ENCODE measurements at regions not wholly inside any gene's neighbourhood (a gene's known extent, or its start where the extent isn't known, plus 50 kb on each side); places are given as distances from the start of the nearest gene placed in this dataset.

DNA sequence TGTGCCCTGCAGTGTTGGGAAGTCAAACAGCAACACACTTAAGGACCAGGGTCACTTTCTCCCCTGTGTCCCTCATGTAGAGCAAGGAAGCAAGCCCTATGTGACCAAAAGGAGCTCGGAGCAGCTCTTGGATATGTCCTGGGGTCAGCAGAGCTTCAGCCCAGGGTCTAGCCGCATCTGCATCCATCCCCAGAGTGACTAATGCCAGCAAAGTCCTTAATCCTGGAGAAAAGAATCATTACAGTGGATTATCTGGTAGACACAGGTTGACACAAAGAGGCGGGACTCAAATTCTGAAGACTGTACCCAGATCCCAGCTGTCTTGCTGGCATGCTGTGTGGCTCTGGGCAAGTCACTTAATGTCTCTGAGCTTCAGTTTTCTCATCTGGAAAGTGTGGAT lies 239.1 kb upstream of the PWP1 start:
- peaks cover 11% of the 10 kb centered on the region for H3K4me1 ChIP-seq (ENCODE audit: insufficient read depth, low read length)
- H3K36me3 ChIP-seq (ENCODE audit: insufficient read depth, low read length), result no peaks in the 10 kb centered on the region
- no peak overlapping the region for H2AFZ ChIP-seq (ENCODE audit: low read length)
- H3K4me2 ChIP-seq (ENCODE audit: insufficient read depth, low read length), result no peak overlapping the region
- H3K4me3 ChIP-seq (ENCODE audit: insufficient read depth, low read length), result no peak overlapping the region
- H3K27me3 ChIP-seq (ENCODE audit: insufficient read depth, low read length), result no peaks in the 10 kb centered on the region
- H4K20me1 ChIP-seq (ENCODE audit: insufficient read depth, low read length), result no peaks in the 10 kb centered on the region
- H3K79me2 ChIP-seq (ENCODE audit: insufficient read depth, low read length), result no peaks in the 10 kb centered on the region
- no peaks in the 10 kb centered on the region for H3K9me3 ChIP-seq (ENCODE audit: low read depth, low read length)
- no peak for DNase-seq (ENCODE audit: insufficient read length, low spot score, missing footprints)
- H3K27ac ChIP-seq (ENCODE audit: low read depth, low read length), result no peak overlapping the region
- TF ChIP-seq, protein P1, sequence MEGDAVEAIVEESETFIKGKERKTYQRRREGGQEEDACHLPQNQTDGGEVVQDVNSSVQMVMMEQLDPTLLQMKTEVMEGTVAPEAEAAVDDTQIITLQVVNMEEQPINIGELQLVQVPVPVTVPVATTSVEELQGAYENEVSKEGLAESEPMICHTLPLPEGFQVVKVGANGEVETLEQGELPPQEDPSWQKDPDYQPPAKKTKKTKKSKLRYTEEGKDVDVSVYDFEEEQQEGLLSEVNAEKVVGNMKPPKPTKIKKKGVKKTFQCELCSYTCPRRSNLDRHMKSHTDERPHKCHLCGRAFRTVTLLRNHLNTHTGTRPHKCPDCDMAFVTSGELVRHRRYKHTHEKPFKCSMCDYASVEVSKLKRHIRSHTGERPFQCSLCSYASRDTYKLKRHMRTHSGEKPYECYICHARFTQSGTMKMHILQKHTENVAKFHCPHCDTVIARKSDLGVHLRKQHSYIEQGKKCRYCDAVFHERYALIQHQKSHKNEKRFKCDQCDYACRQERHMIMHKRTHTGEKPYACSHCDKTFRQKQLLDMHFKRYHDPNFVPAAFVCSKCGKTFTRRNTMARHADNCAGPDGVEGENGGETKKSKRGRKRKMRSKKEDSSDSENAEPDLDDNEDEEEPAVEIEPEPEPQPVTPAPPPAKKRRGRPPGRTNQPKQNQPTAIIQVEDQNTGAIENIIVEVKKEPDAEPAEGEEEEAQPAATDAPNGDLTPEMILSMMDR (IDR thresholded peaks at IDR 0.05; ENCODE audit: extremely low read depth, low read depth, low read length), result no peak

DNA sequence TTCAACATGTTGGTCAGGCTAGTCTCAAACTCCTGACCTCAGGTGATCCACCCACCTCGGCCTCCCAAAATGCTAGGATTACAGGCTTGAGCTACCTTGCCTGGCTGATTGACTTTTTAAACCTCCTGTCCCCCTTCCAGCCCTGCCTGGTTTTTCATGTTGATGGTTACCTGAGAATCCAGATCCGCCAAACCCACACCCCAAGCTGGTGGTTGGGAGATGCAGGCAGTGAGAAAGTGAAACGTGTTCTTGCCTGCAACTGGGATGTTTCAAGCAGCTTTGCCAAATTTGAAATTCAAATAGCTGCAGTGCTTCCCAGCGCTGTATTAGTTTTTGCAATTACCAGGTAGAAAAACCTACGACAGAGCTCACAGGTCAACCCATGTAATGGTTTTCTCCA lies 238.3 kb upstream of the PWP1 start:
- no peak overlapping the region for H3K4me3 ChIP-seq (ENCODE audit: insufficient read depth, low read length)
- no peaks in the 10 kb centered on the region for H4K20me1 ChIP-seq (ENCODE audit: insufficient read depth, low read length)
- no peak overlapping the region for H3K27ac ChIP-seq (ENCODE audit: low read depth, low read length)
- H2AFZ ChIP-seq (ENCODE audit: low read length), result no peak overlapping the region
- TF ChIP-seq, protein P1 (IDR thresholded peaks at IDR 0.05; ENCODE audit: extremely low read depth, low read depth, low read length), result no peak
- H3K36me3 ChIP-seq (ENCODE audit: insufficient read depth, low read length), result no peaks in the 10 kb centered on the region
- DNase-seq (ENCODE audit: insufficient read length, low spot score, missing footprints), result no peak
- no peaks in the 10 kb centered on the region for H3K27me3 ChIP-seq (ENCODE audit: insufficient read depth, low read length)
- no peaks in the 10 kb centered on the region for H3K9me3 ChIP-seq (ENCODE audit: low read depth, low read length)
- H3K4me1 ChIP-seq (ENCODE audit: insufficient read depth, low read length), result peaks cover 4% of the 10 kb centered on the region
- H3K79me2 ChIP-seq (ENCODE audit: insufficient read depth, low read length), result no peaks in the 10 kb centered on the region
- H3K4me2 ChIP-seq (ENCODE audit: insufficient read depth, low read length), result no peak overlapping the region

DNA sequence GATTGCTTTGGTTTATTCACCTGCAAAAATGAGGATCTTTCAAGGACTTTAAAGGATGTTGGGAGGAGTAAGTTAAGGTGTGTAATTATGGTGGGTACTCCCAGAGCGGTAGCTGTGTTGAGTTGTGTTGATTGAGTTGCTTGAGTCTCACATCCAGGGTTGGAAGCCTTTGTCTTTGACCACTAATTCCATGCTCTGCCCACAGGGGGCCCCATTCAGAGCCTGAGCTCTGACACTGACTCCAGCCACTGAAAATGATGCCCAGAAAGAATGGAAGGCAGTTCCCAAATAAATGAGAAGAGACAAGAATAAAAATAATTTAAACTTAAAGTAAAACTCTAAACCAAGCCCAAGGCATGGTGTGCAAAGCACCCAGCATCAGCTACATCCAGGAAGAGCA lies 237.4 kb upstream of the PWP1 start:
- Histone ChIP-seq H3K79me2 (ENCODE audit: insufficient read depth, low read length) (no peaks in the 10 kb centered on the region), H3K27me3 (ENCODE audit: insufficient read depth, low read length) (no peaks in the 10 kb centered on the region), H3K4me2 (ENCODE audit: insufficient read depth, low read length) (no peak overlapping the region), H3K4me3 (ENCODE audit: insufficient read depth, low read length) (no peak overlapping the region), H3K27ac (ENCODE audit: low read depth, low read length) (no peak overlapping the region), H3K9me3 (ENCODE audit: low read depth, low read length) (no peaks in the 10 kb centered on the region), H3K36me3 (ENCODE audit: insufficient read depth, low read length) (no peaks in the 10 kb centered on the region), H4K20me1 (ENCODE audit: insufficient read depth, low read length) (no peaks in the 10 kb centered on the region), H2AFZ (ENCODE audit: low read length) (no peak overlapping the region), H3K4me1 (ENCODE audit: insufficient read depth, low read length) (no peaks in the 10 kb centered on the region)
- no peak for DNase-seq (ENCODE audit: insufficient read length, low spot score, missing footprints)
- TF ChIP-seq, protein P1 (IDR thresholded peaks at IDR 0.05; ENCODE audit: extremely low read depth, low read depth, low read length), result peak; percentile 67

DNA sequence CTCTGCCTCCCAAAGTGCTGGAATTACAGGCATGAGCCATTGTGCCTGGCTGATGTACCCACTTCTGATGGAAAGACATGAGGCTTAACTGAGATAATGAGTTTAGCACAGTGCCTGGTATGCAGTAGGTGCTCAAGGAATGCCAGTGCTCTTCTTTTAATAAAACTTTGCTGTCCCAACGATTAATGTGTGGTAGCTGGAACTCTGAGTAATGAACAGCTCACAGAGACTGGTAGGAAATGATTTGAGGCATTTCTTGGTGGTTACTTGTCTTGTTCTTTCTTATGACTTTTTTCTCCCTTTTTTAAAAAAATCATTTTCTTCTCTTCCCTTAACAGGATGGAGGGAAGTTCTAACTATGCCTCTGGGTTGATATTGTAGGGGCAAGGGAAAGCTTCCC lies 235.7 kb upstream of the PWP1 start:
- Histone ChIP-seq H3K79me2 (ENCODE audit: insufficient read depth, low read length) (no peaks in the 10 kb centered on the region), H3K9me3 (ENCODE audit: low read depth, low read length) (no peaks in the 10 kb centered on the region), H3K27me3 (ENCODE audit: insufficient read depth, low read length) (no peaks in the 10 kb centered on the region), H3K4me2 (ENCODE audit: insufficient read depth, low read length) (no peak overlapping the region), H3K4me3 (ENCODE audit: insufficient read depth, low read length) (no peak overlapping the region), H3K36me3 (ENCODE audit: insufficient read depth, low read length) (no peaks in the 10 kb centered on the region), H3K4me1 (ENCODE audit: insufficient read depth, low read length) (no peaks in the 10 kb centered on the region), H2AFZ (ENCODE audit: low read length) (no peak overlapping the region), H4K20me1 (ENCODE audit: insufficient read depth, low read length) (no peaks in the 10 kb centered on the region), H3K27ac (ENCODE audit: low read depth, low read length) (no peak overlapping the region)
- TF ChIP-seq, protein P1 (IDR thresholded peaks at IDR 0.05; ENCODE audit: extremely low read depth, low read depth, low read length), result no peak
- no peak for DNase-seq (ENCODE audit: insufficient read length, low spot score, missing footprints)
